H9 (cell line): ENCODE measurements at regions not wholly inside any gene's neighbourhood (a gene's known extent, or its start where the extent isn't known, plus 50 kb on each side); places are given as distances from the start of the nearest gene placed in this dataset.

Source experiments
- DNase-seq: peaks from one replicate; pipeline ENCODE4 v3.0.0-alpha.2; 2017
- H2AFZ ChIP-seq: one replicate; pipeline ENCODE4 v1.6.1; 2013; ENCODE audit warnings: mild to moderate bottlenecking, low read length, control low read depth, moderate library complexity
- H2AK5ac ChIP-seq: 2 replicates; pipeline ENCODE4 v1.6.1; 2013; ENCODE audit warnings: low read length, control low read depth, mixed read lengths; ENCODE audit not compliant: insufficient read length
- H2BK120ac ChIP-seq: one replicate; pipeline ENCODE4 v1.6.1; 2013; ENCODE audit warnings: low read depth, mild to moderate bottlenecking, low read length, control low read depth, inconsistent platforms; ENCODE audit not compliant: poor library complexity, severe bottlenecking
- H2BK12ac ChIP-seq: 2 replicates; pipeline ENCODE4 v1.6.1; 2013; ENCODE audit warnings: low read length, control low read depth, mixed read lengths, low read depth; ENCODE audit not compliant: insufficient read length
- H2BK15ac ChIP-seq: 2 replicates; pipeline ENCODE4 v1.6.1; 2013; ENCODE audit warnings: low read depth, low read length, control low read depth
- H2BK20ac ChIP-seq: one replicate; pipeline ENCODE4 v1.6.1; 2013; ENCODE audit warnings: low read depth, mild to moderate bottlenecking, low read length, control low read depth, inconsistent platforms; ENCODE audit not compliant: poor library complexity, severe bottlenecking
- H2BK5ac ChIP-seq: 2 replicates; pipeline ENCODE4 v1.6.1; 2013; ENCODE audit warnings: low read length, control low read depth, mixed read lengths; ENCODE audit not compliant: insufficient read length
- H3K14ac ChIP-seq: 2 replicates; pipeline ENCODE4 v1.6.1; 2013; ENCODE audit warnings: low read length, control low read depth; ENCODE audit not compliant: insufficient read depth
- H3K18ac ChIP-seq: 2 replicates; pipeline ENCODE4 v1.6.1; 2013; ENCODE audit warnings: low read depth, mild to moderate bottlenecking, mixed read lengths, low read length, control low read depth; ENCODE audit not compliant: insufficient read length
- H3K23ac ChIP-seq: 2 replicates; pipeline ENCODE4 v1.6.1; 2013; ENCODE audit warnings: low read length, control low read depth, mixed read lengths, low read depth; ENCODE audit not compliant: insufficient read length
- H3K23me2 ChIP-seq: 2 replicates; pipeline ENCODE4 v1.6.1; 2013; ENCODE audit warnings: low read depth, mild to moderate bottlenecking, mixed read lengths, low read length, control low read depth; ENCODE audit not compliant: insufficient read length, poor library complexity, severe bottlenecking
- H3K27ac ChIP-seq: 2 replicates; pipeline ENCODE4 v1.5.1; 2013; ENCODE audit warnings: low read length, control low read depth, mixed read lengths, low read depth; ENCODE audit not compliant: insufficient read length
- H3K27me3 ChIP-seq: 2 replicates; pipeline ENCODE4 v1.6.1; 2013; ENCODE audit warnings: low read length, control low read depth, inconsistent platforms; ENCODE audit not compliant: insufficient read depth
- H3K4ac ChIP-seq: 2 replicates; pipeline ENCODE4 v1.6.1; 2013; ENCODE audit warnings: low read depth, mild to moderate bottlenecking, control low read depth, inconsistent platforms, low read length, moderate library complexity
- H3K4me1 ChIP-seq: 2 replicates; pipeline ENCODE4 v1.6.1; 2013; ENCODE audit warnings: low read length, control low read depth, inconsistent platforms; ENCODE audit not compliant: insufficient read depth
- H3K4me2 ChIP-seq: 2 replicates; pipeline ENCODE4 v1.6.1; 2013; ENCODE audit warnings: low read length, control low read depth, mixed read lengths; ENCODE audit not compliant: insufficient read length, insufficient read depth
- H3K56ac ChIP-seq: 2 replicates; pipeline ENCODE4 v1.6.1; 2013; ENCODE audit warnings: low read depth, mild to moderate bottlenecking, mixed read lengths, low read length, control low read depth; ENCODE audit not compliant: insufficient read length
- H3K79me1 ChIP-seq: 2 replicates; pipeline ENCODE4 v1.6.1; 2013; ENCODE audit warnings: low read depth, mild to moderate bottlenecking, moderate library complexity, low read length, control low read depth, inconsistent platforms; ENCODE audit not compliant: insufficient read depth, poor library complexity, severe bottlenecking
- H3K79me2 ChIP-seq: 2 replicates; pipeline ENCODE4 v1.6.1; 2013; ENCODE audit warnings: low read length, control low read depth, inconsistent platforms; ENCODE audit not compliant: insufficient read depth
- H3K9ac ChIP-seq: 2 replicates; pipeline ENCODE4 v1.6.1; 2013; ENCODE audit warnings: low read length, control low read depth, mixed read lengths; ENCODE audit not compliant: insufficient read length; ENCODE audit errors: extremely low read depth
- H3K9me3 ChIP-seq: one replicate; pipeline ENCODE4 v1.6.1; 2013; ENCODE audit warnings: low read depth, low read length, inconsistent platforms; ENCODE audit not compliant: control insufficient read depth
- H3T11ph ChIP-seq: one replicate; pipeline ENCODE4 v1.6.1; 2013; ENCODE audit warnings: mild to moderate bottlenecking, low read length, control low read depth, inconsistent platforms
- H4K20me1 ChIP-seq: one replicate; pipeline ENCODE4 v1.6.1; 2013; ENCODE audit not compliant: control insufficient read depth, insufficient read length, insufficient read depth
- H4K5ac ChIP-seq: 2 replicates; pipeline ENCODE4 v1.6.1; 2013; ENCODE audit warnings: low read depth, mild to moderate bottlenecking, mixed read lengths, low read length, control low read depth; ENCODE audit not compliant: insufficient read length
- H4K8ac ChIP-seq: replicated peaks from 2 replicates; pipeline ENCODE4 v1.6.1; 2013; ENCODE audit warnings: low read length, control low read depth, mixed read lengths, low read depth; ENCODE audit not compliant: insufficient read length
- H4K91ac ChIP-seq: 2 replicates; pipeline ENCODE4 v1.6.1; 2013; ENCODE audit warnings: low read depth, mild to moderate bottlenecking, moderate library complexity, mixed read lengths, low read length, control low read depth; ENCODE audit not compliant: insufficient read length
- H3K27ac Mint-ChIP-seq, 3 experiments: 2 replicates in 2 of 3; 3 replicates in 1 of 3; pipeline ENCODE4 v1.8.0; 2020 to 2021; ENCODE audit warnings: mixed read lengths in 3 of 3, mild to moderate bottlenecking in 1 of 3, moderate library complexity in 1 of 3
- H3K27me3 Mint-ChIP-seq: 2 replicates; pipeline ENCODE4 v1.8.0; 2021; ENCODE audit warnings: low read depth, mild to moderate bottlenecking, moderate library complexity, mixed read lengths
- H3K36me3 Mint-ChIP-seq, 3 experiments: 2 replicates in 2 of 3; 3 replicates in 1 of 3; pipeline ENCODE4 v1.8.0; 2020 to 2021; ENCODE audit warnings: low read depth in 3 of 3, mixed read lengths in 3 of 3; ENCODE audit not compliant: insufficient read depth in 1 of 3
- H3K4me1 Mint-ChIP-seq, 2 experiments: 2 replicates each; pipeline ENCODE4 v1.8.0; 2020; ENCODE audit warnings: mixed read lengths in 2 of 2
- H3K4me3 Mint-ChIP-seq, 2 experiments: 2 replicates in 1 of 2; 3 replicates in 1 of 2; pipeline ENCODE4 v1.8.0; 2020 to 2021; ENCODE audit warnings: mild to moderate bottlenecking in 2 of 2, mixed read lengths in 2 of 2, moderate library complexity in 1 of 2
- H3K9me3 Mint-ChIP-seq, 2 experiments: 2 replicates in 1 of 2; 3 replicates in 1 of 2; pipeline ENCODE4 v1.8.0; 2020; ENCODE audit warnings: mild to moderate bottlenecking in 2 of 2, mixed read lengths in 2 of 2, moderate library complexity in 1 of 2
- CTCF ChIP-seq: fragments of 200-600 bp; sonication (generic); conservative IDR thresholded peaks from 3 replicates; pipeline ENCODE4 v1.8.0; 2021; ENCODE audit warnings: antibody characterized with exemption, mild to moderate bottlenecking
- WGBS: extraction: QIAGEN DNeasy Blood & Tissue Kit; methylation state at CpG from one replicate; pipeline ENCODE4 v1.1.7; 2013; ENCODE audit warnings: missing lambda C conversion rate, low lambda C conversion rate, mixed read lengths; ENCODE audit not compliant: insufficient read length; ENCODE audit errors: extremely low coverage; 5-methylcytosine and 5-hydroxymethylcytosine counted together

GRCh38 chr6:150668900-150669302, 69.2 kb downstream of the PLEKHG1 start:
- Histone ChIP-seq H3K18ac (no peak overlapping the region), H2BK12ac (no peak overlapping the region), H2BK20ac (no peak overlapping the region), H3K23ac (no peak overlapping the region), H2AK5ac (no peak overlapping the region), H3K4ac (no peak overlapping the region), H2BK15ac (no peak overlapping the region), H2BK120ac (no peak overlapping the region), H3K56ac (no peak overlapping the region), H4K5ac (no peak overlapping the region), H3K27ac (no peak overlapping the region), H3K9me3 (no peaks in the 10 kb centered on the region), H4K91ac (no peak overlapping the region), H3K4me1 (no peaks in the 10 kb centered on the region), H3K4me2 (no peak overlapping the region), H3K14ac (no peak overlapping the region), H4K8ac (no peak overlapping the region), H3K79me1 (no peaks in the 10 kb centered on the region), H2BK5ac (no peak overlapping the region), H4K20me1 (no peaks in the 10 kb centered on the region), H3K27me3 (no peaks in the 10 kb centered on the region), H3K9ac (no peak overlapping the region), H3K23me2 (no peaks in the 10 kb centered on the region), H2AFZ (no peak overlapping the region), H3K79me2 (no peaks in the 10 kb centered on the region), H3T11ph (no peak overlapping the region)
- Mint-ChIP-seq H3K27me3 (peaks cover 8% of the 10 kb centered on the region), H3K36me3 (no peaks in the 10 kb centered on the region), H3K4me1 (peaks cover 4 to 6% of the 10 kb centered on the region in 2 experiments; a peak in 3 of 4 replicates), H3K9me3 (no peaks in the 10 kb centered on the region), H3K4me3 (no peak overlapping the region), H3K27ac (0 out of 7 replicates have a peak overlapping the region, but pooled peaks of 1 of the 3 experiments have one; percentile 19)
- no CpG with 5 or more reads among the region's 1 CpG for WGBS
- DNase-seq = no peak
- no peak for TF ChIP-seq CTCF
